Left lung (tissue), 4 donors: ENCODE measurements at regions not wholly inside any gene's neighbourhood (a gene's known extent, or its start where the extent isn't known, plus 50 kb on each side); places are given as distances from the start of the nearest gene placed in this dataset.

Source experiments
- ATAC-seq: fragments of 200-7000 bp; cut with Tn5 transposase; one replicate; pipeline ENCODE4 v1.9.1; 2020; ENCODE audit warnings: moderate library complexity
- DNase-seq, 4 donors: peaks; one replicate each; pipeline ENCODE4 v3.0.0-alpha.2; 2013 to 2020
- H3K27ac ChIP-seq, 2 donors: fragments of 200-600 bp; sonication (generic) in 1 of 2; one replicate each; pipeline versions ENCODE4 v1.5.0 to v1.8.0; 2020 to 2021
- H3K27me3 ChIP-seq, 2 donors: fragments of 200-600 bp; sonication (generic) in 1 of 2; one replicate each; pipeline versions ENCODE4 v1.5.0 to v1.8.0; 2020 to 2021
- H3K36me3 ChIP-seq, 2 donors: fragments of 200-600 bp; sonication (generic) in 1 of 2; one replicate each; pipeline versions ENCODE4 v1.5.0 to v1.8.0; 2020 to 2021
- H3K4me1 ChIP-seq, 2 donors: fragments of 200-600 bp; one replicate each; pipeline ENCODE4 v1.8.0; 2021
- H3K4me3 ChIP-seq, 2 donors: fragments of 200-600 bp; sonication (generic) in 1 of 2; one replicate each; pipeline versions ENCODE4 v1.5.0 to v1.8.0; 2020 to 2021; ENCODE audit warnings: mild to moderate bottlenecking in 1 of 2
- H3K9me3 ChIP-seq, 2 donors: fragments of 200-600 bp; sonication (generic) in 1 of 2; one replicate each; pipeline versions ENCODE4 v1.5.0 to v1.8.0; 2020 to 2021
- CTCF ChIP-seq, 2 donors: fragments of 200-600 bp; sonication (generic) in 1 of 2; IDR thresholded peaks; one replicate each; pipeline versions ENCODE4 v1.5.0 to v1.8.0; 2021; ENCODE audit warnings: antibody characterized with exemption in 2 of 2
- intact Hi-C, 2 donors: fragments of 100-400 bp; cut with DNase I; formaldehyde crosslinking; loops; one replicate each; pipeline versions ENCODE4 v1.11.2 to v1.14.2; 2022
- donor health status: DM: no; HTN: yes; CAD: no.
- donor health status: DM: no; HTN: no; CAD: no.

- no peak for DNase-seq
- TF ChIP-seq CTCF (IDR thresholded peaks at IDR 0.05) = no peak
- no peak for ATAC-seq
- no peak overlapping the region for H3K27ac ChIP-seq
- H3K36me3 ChIP-seq = no peaks in the 10 kb centered on the region
- intact Hi-C loops = no loop called here
- H3K27me3 ChIP-seq = peaks cover 0 to 4% of the 10 kb centered on the region in 2 donors
- no peaks in the 10 kb centered on the region for H3K4me1 ChIP-seq
- no peak overlapping the region for H3K4me3 ChIP-seq
- H3K9me3 ChIP-seq = no peaks in the 10 kb centered on the region
Observed at GRCh38 chrX:69395306-69395705, 108.8 kb upstream of the NALF2 start.

- ATAC-seq (no peak), DNase-seq (no peak)
- Histone ChIP-seq H3K4me3 (no peak overlapping the region), H3K36me3 (no peaks in the 10 kb centered on the region), H3K4me1 (no peaks in the 10 kb centered on the region), H3K27ac (no peak overlapping the region), H3K27me3 (no peaks in the 10 kb centered on the region), H3K9me3 (no peaks in the 10 kb centered on the region)
- intact Hi-C loops = loop anchor here in 1 of 2 donors (10.0 kb wide), 1 partner anchor 564 kb away; the partner anchor contains the start of gene EFNB1
- no peak for TF ChIP-seq CTCF (IDR thresholded peaks at IDR 0.05)
Observed at GRCh38 chrX:69389101-69389501, 115.0 kb upstream of the NALF2 start.

GRCh38 chrX:69388526-69388925 is 115.6 kb upstream of the NALF2 start:
- H3K27ac ChIP-seq = no peak overlapping the region
- H3K9me3 ChIP-seq = no peaks in the 10 kb centered on the region
- H3K27me3 ChIP-seq = no peaks in the 10 kb centered on the region
- DNase-seq (no peak), ATAC-seq (no peak)
- no peak for TF ChIP-seq CTCF (IDR thresholded peaks at IDR 0.05)
- H3K4me1 ChIP-seq = no peaks in the 10 kb centered on the region
- no peaks in the 10 kb centered on the region for H3K36me3 ChIP-seq
- H3K4me3 ChIP-seq = no peak overlapping the region
- intact Hi-C loops = loop anchor here in 1 of 2 donors (10.0 kb wide), 1 partner anchor 564 kb away; the partner anchor contains the start of gene EFNB1

GRCh38 chrX:69387567-69388487 is 116.3 kb upstream of the NALF2 start:
- Histone ChIP-seq H3K27me3 (no peaks in the 10 kb centered on the region), H3K27ac (no peak overlapping the region), H3K9me3 (no peaks in the 10 kb centered on the region), H3K36me3 (no peaks in the 10 kb centered on the region), H3K4me3 (no peak overlapping the region), H3K4me1 (no peaks in the 10 kb centered on the region)
- peak in 3 of 4 donors; percentile 37 to 67 (median 49) for DNase-seq
- ATAC-seq = peak; percentile 84
- peak; percentile 51 to 75 for TF ChIP-seq CTCF (IDR thresholded peaks at IDR 0.05)
- intact Hi-C loops = loop anchor here in 1 of 2 donors (10.0 kb wide), 1 partner anchor 563 kb away; the partner anchor contains the start of gene EFNB1

- H3K27ac ChIP-seq = no peak overlapping the region
- intact Hi-C loops = loop anchor here in 1 of 2 donors (10.0 kb wide), 1 partner anchor 562 kb away; the partner anchor contains the start of gene EFNB1
- no peak for TF ChIP-seq CTCF (IDR thresholded peaks at IDR 0.05)
- H3K27me3 ChIP-seq = no peaks in the 10 kb centered on the region
- no peaks in the 10 kb centered on the region for H3K36me3 ChIP-seq
- no peaks in the 10 kb centered on the region for H3K4me1 ChIP-seq
- ATAC-seq (no peak), DNase-seq (no peak)
- H3K4me3 ChIP-seq = no peak overlapping the region
- H3K9me3 ChIP-seq = no peaks in the 10 kb centered on the region
Observed at GRCh38 chrX:69386681-69387080, 117.4 kb upstream of the NALF2 start.
